ENCODE measurements at regions not wholly inside any gene's neighbourhood (a gene's known extent, or its start where the extent isn't known, plus 50 kb on each side); places are given as distances from the start of the nearest gene placed in this dataset.

GRCh38 chr13:110097013-110097412, 209.9 kb downstream of the COL4A1 start:
- Histone ChIP-seq H3K79me2 (ENCODE audit: insufficient read depth) (no peaks in the 10 kb centered on the region), H3K9me3 (ENCODE audit: low read depth) (no peaks in the 10 kb centered on the region), H2AFZ (0 out of 2 replicates have a peak overlapping the region, but pooled peaks have one; percentile 15), H3K27me3 (replicated peaks; ENCODE audit: insufficient read depth) (no peaks in the 10 kb centered on the region), H3K4me1 (ENCODE audit: insufficient read depth) (peaks cover 16% of the 10 kb centered on the region), H3K27ac (no peak overlapping the region), H4K20me1 (ENCODE audit: insufficient read depth) (no peaks in the 10 kb centered on the region), H3K9me2 (ENCODE audit: insufficient read depth) (no peaks in the 10 kb centered on the region), H3K9ac (no peak overlapping the region), H3K4me2 (ENCODE audit: unreplicated experiment) (no peak overlapping the region), H3K4me3 (no peak overlapping the region), H3K36me3 (ENCODE audit: low read depth) (no peaks in the 10 kb centered on the region), H3F3A (ENCODE audit: insufficient read depth) (peaks cover 7% of the 10 kb centered on the region)
- 86 to 88% methylated on average over 5 of the region's 5 CpGs for WGBS, 2 experiments (ENCODE audit: low coverage in 1 of 2, low lambda C conversion rate in 2 of 2, missing lambda C conversion rate in 2 of 2)
- no peak for DNase-seq
- TF ChIP-seq EZH2phosphoT487 (IDR thresholded peaks at IDR 0.05; ENCODE audit: insufficient read depth, low read depth): no peak
- TF ChIP-seq EZH2 (IDR thresholded peaks at IDR 0.05; ENCODE audit: insufficient read depth, poor library complexity, severe bottlenecking): no peak
- in situ Hi-C loops (cut with MboI): no loop called here

DNA sequence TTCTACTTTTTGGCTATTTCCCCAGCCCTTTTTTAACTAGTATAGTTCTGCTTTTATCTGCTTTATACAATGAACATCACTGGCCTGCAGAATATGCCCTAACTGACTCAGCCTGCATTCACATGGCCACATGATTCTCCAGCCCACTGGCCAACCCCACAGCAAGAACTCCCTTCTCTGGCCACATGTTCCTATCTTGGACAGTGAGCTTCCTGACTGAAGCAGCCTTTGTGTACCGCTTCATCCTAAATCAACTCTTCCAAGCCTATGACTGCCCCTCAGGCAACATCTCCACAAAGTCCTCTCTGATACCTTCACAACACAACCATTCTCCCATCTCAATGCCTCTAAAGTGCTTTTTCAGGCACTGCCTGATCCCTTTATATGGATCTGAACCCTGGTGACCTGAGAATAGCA, 214.1 kb downstream of the COL4A1 start:
- no peaks in the 10 kb centered on the region for H3K27me3 ChIP-seq (replicated peaks; ENCODE audit: insufficient read depth)
- TF ChIP-seq EZH2phosphoT487 (IDR thresholded peaks at IDR 0.05; ENCODE audit: insufficient read depth, low read depth) (no peak), EZH2 (IDR thresholded peaks at IDR 0.05; ENCODE audit: insufficient read depth, poor library complexity, severe bottlenecking) (no peak)
- no peaks in the 10 kb centered on the region for H3K9me2 ChIP-seq (ENCODE audit: insufficient read depth)
- peaks cover 16% of the 10 kb centered on the region for H3K4me1 ChIP-seq (ENCODE audit: insufficient read depth)
- H3F3A ChIP-seq (ENCODE audit: insufficient read depth): peaks cover 7% of the 10 kb centered on the region
- H3K79me2 ChIP-seq (ENCODE audit: insufficient read depth): no peaks in the 10 kb centered on the region
- 79 to 88% methylated on average over 1 of the region's 1 CpG for WGBS, 2 experiments (ENCODE audit: low coverage in 1 of 2, low lambda C conversion rate in 2 of 2, missing lambda C conversion rate in 2 of 2)
- H3K36me3 ChIP-seq (ENCODE audit: low read depth): no peaks in the 10 kb centered on the region
- H2AFZ ChIP-seq: no peak overlapping the region
- H3K4me3 ChIP-seq: no peak overlapping the region
- no peak overlapping the region for H3K9ac ChIP-seq
- in situ Hi-C loops (cut with MboI): no loop called here
- no peak overlapping the region for H3K4me2 ChIP-seq (ENCODE audit: unreplicated experiment)
- H3K27ac ChIP-seq: no peak overlapping the region
- H3K9me3 ChIP-seq (ENCODE audit: low read depth): no peaks in the 10 kb centered on the region
- no peaks in the 10 kb centered on the region for H4K20me1 ChIP-seq (ENCODE audit: insufficient read depth)
- peak; percentile 37 for DNase-seq

DNA sequence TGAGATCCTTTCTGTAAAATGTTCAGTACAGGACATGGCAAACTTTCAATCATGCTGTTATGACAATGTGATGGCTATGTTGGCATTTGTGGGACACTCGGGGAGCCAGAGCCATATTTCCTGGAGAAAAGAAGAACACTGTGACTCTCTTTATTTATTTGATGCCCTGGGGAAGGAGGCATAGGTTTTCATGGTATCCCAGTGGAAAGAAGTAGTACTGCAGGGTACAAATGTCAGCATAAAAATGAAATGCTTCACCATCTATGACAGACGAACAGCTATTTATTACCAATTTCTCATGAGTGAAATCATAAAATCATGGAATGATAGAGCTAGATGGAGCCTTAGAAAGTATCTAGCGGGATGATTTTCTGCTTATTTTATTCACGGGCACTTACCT, 217.1 kb downstream of the COL4A1 start:
- H3K9me3 ChIP-seq (ENCODE audit: low read depth): no peaks in the 10 kb centered on the region
- DNase-seq: peak; percentile 26
- no peak overlapping the region for H3K4me2 ChIP-seq (ENCODE audit: unreplicated experiment)
- WGBS, 2 experiments (ENCODE audit: low coverage in 1 of 2, low lambda C conversion rate in 2 of 2, missing lambda C conversion rate in 2 of 2): 57 to 64% methylated on average over 4 of the region's 4 CpGs
- no peaks in the 10 kb centered on the region for H3K36me3 ChIP-seq (ENCODE audit: low read depth)
- H3K9ac ChIP-seq: no peak overlapping the region
- in situ Hi-C loops (cut with MboI): no loop called here
- no peaks in the 10 kb centered on the region for H3K27me3 ChIP-seq (replicated peaks; ENCODE audit: insufficient read depth)
- H3K4me1 ChIP-seq (ENCODE audit: insufficient read depth): peaks cover 10% of the 10 kb centered on the region
- no peaks in the 10 kb centered on the region for H3K79me2 ChIP-seq (ENCODE audit: insufficient read depth)
- no peak overlapping the region for H3K27ac ChIP-seq
- TF ChIP-seq EZH2 (IDR thresholded peaks at IDR 0.05; ENCODE audit: insufficient read depth, poor library complexity, severe bottlenecking): no peak
- no peak for TF ChIP-seq EZH2phosphoT487 (IDR thresholded peaks at IDR 0.05; ENCODE audit: insufficient read depth, low read depth)
- H3F3A ChIP-seq (ENCODE audit: insufficient read depth): peaks cover 7% of the 10 kb centered on the region
- H4K20me1 ChIP-seq (ENCODE audit: insufficient read depth): no peaks in the 10 kb centered on the region
- no peaks in the 10 kb centered on the region for H3K9me2 ChIP-seq (ENCODE audit: insufficient read depth)
- H2AFZ ChIP-seq: no peak overlapping the region
- no peak overlapping the region for H3K4me3 ChIP-seq

- Histone ChIP-seq H3K4me3 (no peak overlapping the region), H3F3A (ENCODE audit: insufficient read depth) (peaks cover 4% of the 10 kb centered on the region), H3K9me2 (ENCODE audit: insufficient read depth) (no peaks in the 10 kb centered on the region), H3K4me1 (ENCODE audit: insufficient read depth) (peaks cover 3% of the 10 kb centered on the region; the same call in 1 of the 2 replicates), H2AFZ (no peak overlapping the region), H3K9me3 (ENCODE audit: low read depth) (no peaks in the 10 kb centered on the region), H3K36me3 (ENCODE audit: low read depth) (no peaks in the 10 kb centered on the region), H3K9ac (no peak overlapping the region), H3K27ac (no peak overlapping the region), H4K20me1 (ENCODE audit: insufficient read depth) (no peaks in the 10 kb centered on the region), H3K27me3 (replicated peaks; ENCODE audit: insufficient read depth) (no peaks in the 10 kb centered on the region), H3K79me2 (ENCODE audit: insufficient read depth) (no peaks in the 10 kb centered on the region), H3K4me2 (ENCODE audit: unreplicated experiment) (no peak overlapping the region)
- in situ Hi-C loops (cut with MboI): no loop called here
- no peak for TF ChIP-seq EZH2phosphoT487 (IDR thresholded peaks at IDR 0.05; ENCODE audit: insufficient read depth, low read depth)
- no peak for TF ChIP-seq EZH2 (IDR thresholded peaks at IDR 0.05; ENCODE audit: insufficient read depth, poor library complexity, severe bottlenecking)
- no peak for DNase-seq
These were observed 217.9 kb downstream of the COL4A1 start for GRCh38 chr13:110089100-110089499.

- Histone ChIP-seq H3F3A (ENCODE audit: insufficient read depth) (no peaks in the 10 kb centered on the region), H3K79me2 (ENCODE audit: insufficient read depth) (no peaks in the 10 kb centered on the region), H3K9me2 (ENCODE audit: insufficient read depth) (no peaks in the 10 kb centered on the region), H3K27me3 (replicated peaks; ENCODE audit: insufficient read depth) (no peaks in the 10 kb centered on the region), H3K36me3 (ENCODE audit: low read depth) (no peaks in the 10 kb centered on the region), H3K27ac (no peak overlapping the region), H3K9me3 (ENCODE audit: low read depth) (no peaks in the 10 kb centered on the region), H2AFZ (no peak overlapping the region), H3K4me3 (no peak overlapping the region), H4K20me1 (ENCODE audit: insufficient read depth) (no peaks in the 10 kb centered on the region), H3K4me1 (ENCODE audit: insufficient read depth) (peaks cover 8% of the 10 kb centered on the region; the same call in 1 of the 2 replicates), H3K4me2 (ENCODE audit: unreplicated experiment) (no peak overlapping the region), H3K9ac (no peak overlapping the region)
- 83% methylated on average over 6 of the region's 6 CpGs for WGBS, 2 experiments (ENCODE audit: low coverage in 1 of 2, low lambda C conversion rate in 2 of 2, missing lambda C conversion rate in 2 of 2)
- in situ Hi-C loops (cut with MboI): no loop called here
- DNase-seq: no peak
- no peak for TF ChIP-seq EZH2 (IDR thresholded peaks at IDR 0.05; ENCODE audit: insufficient read depth, poor library complexity, severe bottlenecking)
- TF ChIP-seq EZH2phosphoT487 (IDR thresholded peaks at IDR 0.05; ENCODE audit: insufficient read depth, low read depth): no peak
These were observed 233.0 kb downstream of the COL4A1 start for GRCh38 chr13:110073982-110074381.

All from GM23248 (cell line).